Gastrocnemius medialis (tissue), 4 donors: ENCODE measurements at regions not wholly inside any gene's neighbourhood (a gene's known extent, or its start where the extent isn't known, plus 50 kb on each side); places are given as distances from the start of the nearest gene placed in this dataset.

Source experiments
- POLR2A ChIP-seq, 2 donors: fragments of 450-650 bp; IDR thresholded peaks; one replicate each; pipeline ENCODE4 v1.6.1; 2017; ENCODE audit warnings: antibody characterized with exemption in 2 of 2, mild to moderate bottlenecking in 2 of 2, moderate library complexity in 2 of 2
- TF ChIP-seq, protein P1 (sequence below), 5 experiments: fragments of 450-650 bp in 3 of 5; fragments of 200-600 bp in 2 of 5; sonication (generic) in 2 of 5; IDR thresholded peaks in 4 of 5; conservative IDR thresholded peaks in 1 of 5; 1 replicate in 4 of 5; 2 replicates in 1 of 5; pipeline ENCODE4 v1.5.1; 2016 to 2019; ENCODE audit warnings: antibody characterized with exemption in 5 of 5, mild to moderate bottlenecking in 3 of 5, moderate library complexity in 3 of 5

GRCh38 chr2:102967451-102967850 is 205.6 kb downstream of the TMEM182 start:
- TF ChIP-seq, protein P1, sequence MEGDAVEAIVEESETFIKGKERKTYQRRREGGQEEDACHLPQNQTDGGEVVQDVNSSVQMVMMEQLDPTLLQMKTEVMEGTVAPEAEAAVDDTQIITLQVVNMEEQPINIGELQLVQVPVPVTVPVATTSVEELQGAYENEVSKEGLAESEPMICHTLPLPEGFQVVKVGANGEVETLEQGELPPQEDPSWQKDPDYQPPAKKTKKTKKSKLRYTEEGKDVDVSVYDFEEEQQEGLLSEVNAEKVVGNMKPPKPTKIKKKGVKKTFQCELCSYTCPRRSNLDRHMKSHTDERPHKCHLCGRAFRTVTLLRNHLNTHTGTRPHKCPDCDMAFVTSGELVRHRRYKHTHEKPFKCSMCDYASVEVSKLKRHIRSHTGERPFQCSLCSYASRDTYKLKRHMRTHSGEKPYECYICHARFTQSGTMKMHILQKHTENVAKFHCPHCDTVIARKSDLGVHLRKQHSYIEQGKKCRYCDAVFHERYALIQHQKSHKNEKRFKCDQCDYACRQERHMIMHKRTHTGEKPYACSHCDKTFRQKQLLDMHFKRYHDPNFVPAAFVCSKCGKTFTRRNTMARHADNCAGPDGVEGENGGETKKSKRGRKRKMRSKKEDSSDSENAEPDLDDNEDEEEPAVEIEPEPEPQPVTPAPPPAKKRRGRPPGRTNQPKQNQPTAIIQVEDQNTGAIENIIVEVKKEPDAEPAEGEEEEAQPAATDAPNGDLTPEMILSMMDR (IDR thresholded peaks at IDR 0.05 in 4 of 5, conservative IDR thresholded peaks at IDR 0.05 in 1 of 5), result no peak
- no peak for TF ChIP-seq POLR2A (IDR thresholded peaks at IDR 0.05)
